DMS114 treated with DMSO at 0.1 percent for 48 hours (cell line): ENCODE measurements at regions not wholly inside any gene's neighbourhood (a gene's known extent, or its start where the extent isn't known, plus 50 kb on each side); places are given as distances from the start of the nearest gene placed in this dataset.

Experiments
- DNase-seq: peaks from one replicate; lab custom pipeline; 2025; ENCODE audit not compliant: unreplicated experiment; lab: John Stamatoyannopoulos, UW

DNA sequence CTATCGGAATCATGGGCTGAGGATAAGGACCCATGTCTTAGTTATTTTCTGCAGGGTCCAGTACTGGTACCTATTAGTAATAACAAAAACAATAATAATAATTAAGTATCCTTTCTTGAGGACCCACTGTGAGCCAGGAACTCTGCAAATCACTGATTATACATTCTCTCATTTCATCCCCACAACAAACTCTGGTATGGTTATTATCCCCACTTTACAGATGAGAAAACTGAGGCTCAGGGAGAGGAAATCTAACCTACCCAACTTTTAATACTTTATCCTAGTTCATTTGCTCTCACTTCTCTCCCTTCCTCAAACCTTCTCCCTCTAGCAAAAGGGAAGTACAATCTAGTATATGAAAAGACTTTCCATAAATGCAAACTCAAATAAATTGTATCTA, 528.4 kb upstream of the PROK2 start:
- no peak for DNase-seq

DNA sequence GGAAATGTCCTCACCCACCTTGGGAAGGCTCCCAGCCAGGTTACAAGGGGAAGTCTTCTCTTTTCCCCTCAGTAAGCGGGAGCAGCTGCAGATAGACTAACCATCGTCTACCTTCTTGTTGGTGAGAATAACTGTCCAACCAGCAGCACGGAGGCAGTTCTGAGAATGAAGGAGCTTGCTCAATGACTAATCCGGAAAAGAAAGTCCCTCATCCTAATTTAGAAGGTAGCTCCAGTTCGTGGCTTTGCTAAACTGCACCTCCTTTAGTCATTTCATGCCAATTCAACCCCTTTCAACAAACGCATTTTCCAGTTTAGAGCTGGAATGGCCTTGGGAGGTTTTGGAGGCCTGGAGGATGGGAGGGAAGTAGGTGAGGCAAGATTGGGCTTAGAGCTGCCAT, 527.4 kb upstream of the PROK2 start:
- no peak for DNase-seq

DNA sequence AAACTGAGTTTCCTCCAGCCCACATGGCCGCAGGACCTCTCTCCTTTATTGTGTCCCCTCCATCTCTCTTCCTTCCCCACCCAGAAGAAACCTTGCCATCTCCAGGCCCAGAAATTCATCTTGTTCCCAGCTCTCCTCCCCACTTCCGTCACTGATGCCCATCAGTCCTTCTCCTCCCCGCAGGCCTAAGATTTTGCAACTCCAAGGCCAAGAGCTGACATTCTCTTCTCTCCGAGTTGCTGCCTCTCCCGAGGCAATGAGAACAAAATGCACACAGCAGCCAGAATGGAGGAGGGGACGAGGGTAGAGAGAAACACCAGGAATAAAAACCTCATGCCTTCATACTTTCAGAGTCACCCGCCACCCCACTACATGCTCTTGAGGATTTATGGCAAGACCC, 526.5 kb upstream of the PROK2 start:
- no peak for DNase-seq

GRCh38 chr3:72310419-72311380, 525.8 kb upstream of the PROK2 start:
- no peak for DNase-seq

GRCh38 chr3:72309661-72310418, 524.9 kb upstream of the PROK2 start:
- no peak for DNase-seq

DNA sequence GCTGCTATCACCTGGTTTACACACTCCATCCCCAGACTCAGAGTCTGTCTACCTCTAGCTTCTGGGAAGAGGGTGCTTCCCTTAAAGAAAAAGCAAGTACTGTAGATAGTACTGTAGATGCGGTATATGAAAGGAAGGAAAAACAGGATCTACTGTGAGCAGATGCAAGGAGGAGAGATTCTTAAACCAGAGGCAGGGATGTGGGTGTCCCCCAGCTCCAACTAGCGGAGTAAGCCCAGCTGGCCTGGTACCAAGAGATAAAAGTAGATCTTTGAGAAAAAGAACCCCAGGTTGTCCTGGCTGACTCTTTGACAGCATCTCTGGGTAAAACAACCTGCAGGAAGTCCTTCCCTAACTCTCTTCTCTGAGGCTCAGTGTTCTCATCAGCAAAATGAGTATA, 523.7 kb upstream of the PROK2 start:
- no peak for DNase-seq

DNA sequence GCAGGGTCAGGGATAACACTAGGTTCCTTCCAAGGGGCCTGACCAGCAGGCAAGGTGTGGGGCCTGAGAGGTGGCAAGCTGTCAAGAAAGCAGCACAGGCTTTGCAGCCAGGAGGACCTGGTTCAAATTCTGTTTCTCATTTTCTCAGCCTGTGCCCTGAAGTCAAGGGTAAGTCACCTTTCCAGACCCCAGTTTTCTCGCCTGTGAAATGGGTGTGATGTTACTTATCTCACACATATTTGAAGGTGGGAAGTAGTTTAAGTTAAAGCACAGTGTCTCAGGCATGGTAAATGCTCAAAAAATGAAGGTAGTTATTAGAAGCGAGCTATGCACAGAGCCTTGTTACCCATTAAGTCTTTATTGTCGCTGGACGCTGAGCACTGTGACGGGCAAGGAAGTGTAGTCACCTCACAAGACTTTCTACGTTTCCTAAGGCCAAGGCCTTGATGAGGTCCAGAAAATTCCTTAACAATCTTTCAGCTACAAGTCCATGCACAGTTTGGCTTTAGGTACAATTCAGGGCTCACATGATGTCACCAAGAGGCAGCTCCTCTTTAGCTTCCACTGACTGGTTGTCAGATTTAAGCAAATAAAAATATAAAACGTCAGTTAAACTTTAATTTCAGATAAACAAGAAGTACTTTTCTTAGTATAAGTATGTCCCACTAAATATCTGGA, 522.6 kb upstream of the PROK2 start:
- no peak for DNase-seq

GRCh38 chr3:72306800-72307341, 521.9 kb upstream of the PROK2 start:
- DNase-seq: no peak

DNA sequence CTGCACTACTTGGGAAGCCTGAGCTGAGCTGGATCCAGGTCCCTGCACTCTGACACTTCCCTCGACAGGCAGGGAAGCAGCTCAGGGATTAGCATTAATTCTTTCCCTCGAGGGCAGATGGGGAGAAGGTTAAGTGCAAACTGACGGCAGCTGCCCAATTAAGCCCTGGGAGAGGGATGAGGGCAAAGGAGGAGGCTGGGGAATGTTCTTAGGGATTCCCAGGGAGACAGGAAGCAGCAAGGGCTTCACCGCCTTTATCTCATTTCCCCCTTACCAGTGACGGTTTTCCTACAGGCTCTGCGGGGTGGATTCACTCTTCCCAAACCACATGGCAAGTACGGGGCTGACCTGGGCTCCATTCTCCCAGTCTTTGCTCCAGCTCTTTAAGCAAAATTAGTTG, 519.0 kb upstream of the PROK2 start:
- DNase-seq: no peak

- no peak for DNase-seq
Measured at GRCh38 chr3:72301779-72302178, 516.8 kb upstream of the PROK2 start.

DNA sequence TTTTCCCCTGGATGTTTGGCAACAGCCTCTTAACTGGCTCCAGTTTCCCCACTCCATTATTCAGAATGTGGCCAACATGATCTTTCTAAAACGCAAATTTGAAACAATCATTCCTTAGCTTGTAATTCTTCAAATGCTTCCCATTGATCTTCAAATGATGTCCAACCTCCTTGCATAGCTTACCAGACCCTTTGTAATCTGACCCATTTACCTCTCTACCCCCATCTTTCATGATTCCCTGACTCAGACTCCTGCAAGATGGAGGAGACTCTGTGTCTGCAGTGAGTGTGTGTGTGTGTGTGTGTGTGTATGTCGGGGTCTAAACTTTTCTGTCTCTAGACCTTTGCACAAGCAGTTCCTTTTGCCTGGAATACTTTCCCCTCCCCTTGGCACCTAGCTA, 515.7 kb upstream of the PROK2 start:
- no peak for DNase-seq

- DNase-seq: no peak
Measured at GRCh38 chr3:72299823-72300222, 514.9 kb upstream of the PROK2 start.

DNA sequence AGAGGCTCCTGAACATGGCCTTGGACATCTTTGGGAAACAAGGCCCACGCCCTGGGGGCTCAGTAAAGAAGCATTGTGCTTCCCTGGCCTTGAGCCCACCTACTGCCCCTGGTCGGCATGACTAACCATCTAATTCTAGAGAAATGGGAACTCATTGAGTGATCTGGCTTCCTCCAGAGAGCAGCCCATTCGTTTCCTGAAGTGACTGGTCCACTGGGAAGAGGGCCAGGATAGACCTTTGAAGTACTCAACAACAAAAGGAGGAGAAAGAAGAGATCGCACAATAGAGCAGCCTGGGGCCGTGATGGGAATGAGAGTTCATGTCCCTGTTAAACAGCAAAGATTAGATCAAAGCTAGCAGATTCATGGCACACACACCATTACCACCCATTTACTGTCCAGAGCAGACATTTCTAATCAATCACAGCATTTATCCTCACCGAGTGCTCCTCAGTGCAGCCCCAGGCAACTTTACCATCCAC, 514.4 kb upstream of the PROK2 start:
- no peak for DNase-seq

DNA sequence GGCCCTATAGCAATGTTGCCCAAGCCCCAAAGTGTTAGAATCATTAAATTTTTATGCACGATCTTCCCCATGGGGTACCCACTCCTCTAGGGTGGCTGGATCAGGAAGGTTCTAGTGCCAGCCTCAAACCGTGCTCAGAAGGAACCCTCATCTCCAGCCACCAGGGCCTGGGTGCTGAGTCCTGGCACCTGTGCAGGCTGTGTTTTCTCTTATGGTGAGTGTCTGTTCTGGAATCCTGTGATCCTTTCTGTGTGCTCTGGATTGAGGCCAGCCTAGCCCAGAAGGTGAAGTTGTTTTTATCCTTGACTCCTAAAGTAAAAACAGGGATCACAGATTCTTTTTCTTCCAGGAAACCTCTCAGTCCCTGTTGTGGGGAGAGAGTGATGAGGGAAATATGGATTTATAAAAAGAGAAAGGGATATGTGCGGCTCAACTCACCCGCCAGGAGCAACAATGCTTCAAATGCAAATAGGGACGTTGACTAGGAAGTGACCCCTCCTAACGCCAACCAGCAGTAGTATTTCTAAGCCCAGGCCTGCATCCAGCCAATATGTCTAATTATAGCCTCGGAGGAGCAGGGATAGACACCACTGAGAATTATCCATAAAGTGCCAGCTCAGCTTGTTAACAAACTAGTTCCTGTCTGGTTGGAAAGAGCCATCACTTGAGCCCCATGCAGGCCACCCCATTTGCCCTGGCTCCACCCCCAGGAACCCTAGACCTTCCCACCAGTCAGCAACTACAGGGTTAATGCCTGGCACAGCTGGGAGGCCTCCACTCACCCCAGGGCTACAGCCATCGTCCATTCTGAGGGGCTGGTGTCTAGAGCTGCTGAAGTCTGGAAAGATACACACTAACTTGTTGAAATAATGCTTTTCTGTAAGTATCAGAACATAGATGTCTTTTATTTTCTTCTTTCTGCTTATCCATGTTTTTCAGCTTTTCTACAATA, 513.5 kb upstream of the PROK2 start:
- DNase-seq: no peak

GRCh38 chr3:72297481-72297880, 512.5 kb upstream of the PROK2 start:
- DNase-seq: no peak

GRCh38 chr3:72296477-72297111, 511.6 kb upstream of the PROK2 start:
- DNase-seq: no peak

- DNase-seq: no peak
Measured at GRCh38 chr3:72295962-72296450, 511.1 kb upstream of the PROK2 start.

DNA sequence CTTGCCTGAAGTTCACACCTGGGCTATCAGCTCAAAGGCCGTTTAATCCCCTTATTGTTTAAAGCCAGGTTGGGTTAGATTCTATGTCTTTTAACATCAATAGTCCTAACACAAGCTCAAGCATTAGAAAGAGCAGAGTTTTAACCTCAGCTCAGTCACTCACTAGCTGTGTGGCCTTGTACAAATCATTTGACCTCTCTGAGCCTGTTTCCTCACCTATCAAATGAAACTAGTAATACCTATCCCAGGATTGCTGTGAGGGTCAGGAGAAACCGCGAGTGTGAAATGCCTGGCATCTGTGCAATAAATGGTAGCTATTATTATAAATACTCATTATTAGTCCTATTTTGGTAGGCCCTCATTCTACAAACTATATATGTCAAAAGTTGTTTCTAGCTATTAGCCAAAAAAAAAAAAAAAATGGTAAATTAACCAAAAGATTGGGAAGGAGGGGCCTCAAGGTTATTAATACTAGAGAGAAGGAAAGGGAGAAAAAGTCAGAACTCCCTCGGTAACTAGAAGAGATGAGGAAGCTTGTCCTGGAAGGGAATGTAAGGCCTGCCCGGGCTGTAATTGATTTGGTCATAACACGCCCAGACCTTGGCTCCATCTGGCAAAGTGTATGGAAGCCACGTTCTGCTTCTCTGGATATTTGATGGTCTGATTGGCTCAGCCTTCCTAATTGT, 510.5 kb upstream of the PROK2 start:
- no peak for DNase-seq
